Endothelial cell of umbilical vein (primary cell): ENCODE measurements at regions not wholly inside any gene's neighbourhood (a gene's known extent, or its start where the extent isn't known, plus 50 kb on each side); places are given as distances from the start of the nearest gene placed in this dataset.

ENCODE experiments used
- CTCF ChIP-seq, 2 donors: IDR thresholded peaks; 1 replicate in 1 of 2; 2 replicates in 1 of 2; pipeline ENCODE4 v1.5.1; 2011; ENCODE audit warnings: low read length in 2 of 2, mild to moderate bottlenecking in 2 of 2, moderate library complexity in 2 of 2, control low read depth in 1 of 2, inconsistent platforms in 1 of 2, low read depth in 1 of 2; ENCODE audit not compliant: insufficient read depth in 1 of 2; ENCODE audit errors: extremely low read depth in 1 of 2
- EZH2 ChIP-seq: IDR thresholded peaks from 2 replicates; pipeline ENCODE4 v1.6.1; 2012; ENCODE audit warnings: borderline replicate concordance, low read depth, mild to moderate bottlenecking, moderate library complexity, low read length, inconsistent platforms; ENCODE audit not compliant: severe bottlenecking
- JUN ChIP-seq: IDR thresholded peaks from 2 replicates; pipeline ENCODE4 v1.6.1; 2011; ENCODE audit warnings: borderline replicate concordance, low read depth; ENCODE audit not compliant: insufficient read length, insufficient read depth
- MAX ChIP-seq: IDR thresholded peaks from 2 replicates; pipeline ENCODE4 v1.6.1; 2011; ENCODE audit not compliant: insufficient read depth, insufficient read length
- MYC ChIP-seq: IDR thresholded peaks from one replicate; pipeline ENCODE4 v1.6.1; 2011; ENCODE audit warnings: mild to moderate bottlenecking, low read depth, low read length
- POLR2A ChIP-seq: IDR thresholded peaks from 2 replicates; pipeline ENCODE4 v1.6.1; 2012; ENCODE audit warnings: low read depth, mild to moderate bottlenecking, control low read depth, low read length
- POLR2AphosphoS5 ChIP-seq: IDR thresholded peaks from 2 replicates; pipeline ENCODE4 v1.6.1; 2012; ENCODE audit warnings: low read depth, mild to moderate bottlenecking, control low read depth, low read length, moderate library complexity; ENCODE audit not compliant: insufficient read depth

- TF ChIP-seq JUN (no peak), POLR2A (no peak), CTCF (IDR thresholded peaks at IDR 0.05; ENCODE audit: extremely low read depth in 1 of 2, insufficient read depth in 1 of 2, low read depth in 1 of 2, low read length in 2 of 2) (no peak), MYC (no peak), MAX (no peak), EZH2 (no peak), POLR2AphosphoS5 (no peak)
Measured at GRCh38 chr16:86799367-86799766, 221.0 kb downstream of the FOXL1 start.
